Stimulated activated CD4-positive, alpha-beta T cell treated with anti-CD3 and anti-CD28 coated beads, Interleukin-15, amount 100 ng/mL, for 1 hour (primary cell): ENCODE measurements at regions not wholly inside any gene's neighbourhood (a gene's known extent, or its start where the extent isn't known, plus 50 kb on each side); places are given as distances from the start of the nearest gene placed in this dataset.
"Not testable (repeated sequence)": the region's sequence is repeated elsewhere in the genome, so short reads cannot be mapped to it uniquely, and the experiment has no call there.

Source experiments
- DNase-seq, 2 donors: peaks; one replicate each; pipeline ENCODE4 v3.0.0-alpha.2; 2020; ENCODE audit warnings: low read depth in 1 of 2, low spot score in 1 of 2

DNA sequence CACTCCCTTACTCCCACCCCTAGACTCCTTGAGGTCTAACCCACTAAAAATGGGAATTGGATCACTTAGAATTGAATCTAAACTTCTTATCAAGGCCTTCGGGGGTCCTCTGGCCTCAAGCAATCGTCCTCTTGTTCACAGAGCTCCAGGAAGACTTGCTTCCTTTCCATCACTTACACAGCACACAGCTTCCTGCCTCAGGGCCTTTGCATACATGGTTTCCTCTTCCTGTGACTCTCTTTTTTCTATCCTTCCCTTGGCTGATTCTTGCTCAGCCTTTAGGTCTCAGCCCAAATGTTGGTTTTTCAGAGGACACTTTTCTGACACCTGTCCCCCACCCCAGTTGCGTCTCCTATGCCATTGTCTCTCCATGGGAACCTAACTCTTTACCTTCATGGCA is 50.0 kb upstream of the ALDH1B1 start:
- DNase-seq = no peak

DNA sequence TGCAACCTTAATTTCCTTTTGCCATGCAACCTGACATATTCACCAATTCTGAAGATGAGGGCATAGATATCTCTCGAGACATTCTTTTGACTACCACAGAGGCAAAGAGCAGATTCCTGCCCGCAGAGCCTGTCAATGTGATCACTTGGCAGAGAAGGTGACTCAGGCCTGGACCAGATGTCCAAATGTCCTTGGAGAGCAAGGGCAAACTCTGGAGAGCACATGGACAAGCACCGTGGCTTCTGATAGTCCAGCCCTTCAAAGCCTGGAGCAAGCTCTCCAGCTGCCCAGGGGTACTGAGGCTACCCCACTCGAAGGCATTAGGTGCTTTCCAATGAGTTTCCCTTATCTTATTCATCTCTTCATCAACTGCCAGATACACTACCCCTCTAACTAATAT is 50.4 kb upstream of the ALDH1B1 start:
- no peak for DNase-seq

DNA sequence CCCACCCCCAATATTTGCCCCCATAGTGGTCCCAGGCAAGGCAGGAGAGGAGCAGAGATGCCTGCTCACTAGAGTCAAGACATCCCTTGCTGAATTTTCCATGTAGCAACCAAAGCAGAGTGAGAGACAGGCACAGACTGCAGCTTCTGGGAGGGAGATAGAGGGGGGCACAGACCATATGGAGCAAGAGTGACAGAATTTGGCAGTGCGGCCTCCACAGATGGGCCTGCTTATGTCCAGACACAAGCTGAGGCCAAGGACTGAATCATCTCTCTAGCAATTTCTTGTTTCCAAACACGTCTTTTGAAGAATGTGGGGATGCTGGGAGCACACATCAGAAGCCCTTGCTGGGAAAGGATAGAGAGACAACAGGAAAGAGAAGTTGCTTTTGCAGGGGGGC is 53.0 kb upstream of the ALDH1B1 start:
- no peak for DNase-seq

DNA sequence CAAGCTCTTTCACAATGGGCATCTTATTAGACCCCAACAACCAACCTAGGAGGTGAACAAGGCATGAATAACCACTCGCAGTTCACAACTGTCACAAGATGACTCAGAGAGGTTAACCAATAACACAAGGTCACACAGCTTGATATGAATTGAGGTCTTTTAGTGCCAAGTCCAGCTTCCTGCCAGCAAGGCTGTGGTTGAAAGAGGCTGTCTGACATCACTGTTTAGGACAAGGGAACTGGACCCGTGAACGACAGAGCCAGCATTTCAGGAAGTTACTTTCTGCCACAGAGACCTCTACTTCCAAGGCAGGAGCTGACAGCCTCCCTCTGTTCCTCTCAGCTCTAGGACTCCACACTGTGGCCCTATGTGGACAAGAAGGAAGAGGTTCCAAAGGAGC is 53.4 kb upstream of the ALDH1B1 start:
- DNase-seq = no peak

DNA sequence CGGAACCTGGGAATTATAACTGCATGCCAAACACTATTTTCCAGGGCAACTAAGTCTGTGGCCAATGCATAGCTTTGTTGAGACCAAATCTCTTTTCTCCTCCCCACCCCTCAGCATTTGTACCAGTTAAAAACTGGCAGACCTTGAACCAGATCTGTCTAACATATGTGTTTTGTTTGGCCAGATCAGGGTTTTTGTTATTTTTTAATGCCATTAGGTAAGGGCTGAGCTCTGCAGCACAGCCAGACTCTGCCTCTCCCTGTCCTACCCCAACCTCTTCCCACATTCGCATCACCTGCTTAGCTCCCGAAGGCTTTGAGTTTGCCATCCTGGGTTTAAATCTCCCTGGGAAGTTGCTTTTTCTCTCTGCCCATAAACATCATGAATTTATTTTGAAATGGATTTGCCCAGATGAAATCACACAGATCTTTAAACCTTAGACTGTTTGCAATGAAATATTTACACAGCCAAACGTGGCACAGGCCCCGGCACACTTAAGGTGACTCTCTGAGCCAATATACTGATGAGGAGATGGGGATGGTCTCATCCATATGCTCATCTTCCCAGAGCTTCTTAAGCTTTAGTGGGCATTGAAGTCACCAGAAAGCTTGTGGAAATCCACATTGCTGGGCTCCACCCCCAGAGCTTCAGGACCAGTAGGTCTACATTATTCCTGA is 54.0 kb upstream of the ALDH1B1 start:
- no peak for DNase-seq

DNA sequence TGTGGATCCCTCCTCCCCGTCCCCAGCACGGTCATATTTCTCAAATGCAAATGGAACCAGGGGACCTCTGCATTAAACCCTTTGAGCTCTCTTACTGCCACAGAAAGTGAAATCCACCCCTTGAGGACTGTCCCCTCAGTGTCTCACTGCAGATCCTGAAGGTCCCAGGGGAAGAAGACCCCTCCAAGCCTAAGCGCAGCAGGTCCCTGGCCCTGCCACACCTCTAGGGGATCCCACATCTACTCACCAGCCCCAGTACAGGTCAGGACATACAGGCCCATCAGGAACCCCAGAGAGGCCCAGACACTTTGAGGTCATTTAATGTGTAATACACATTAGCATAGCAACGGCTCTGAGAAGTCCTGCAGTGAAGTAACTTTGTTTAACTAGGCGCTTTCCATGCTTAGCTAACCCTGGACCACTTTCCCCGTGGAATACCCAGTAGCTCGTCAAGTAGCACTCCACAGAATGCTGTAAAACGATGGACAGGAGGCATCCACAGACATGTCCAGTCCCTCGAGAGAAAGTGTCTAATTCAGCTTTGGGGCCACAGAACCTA is 54.7 kb upstream of the ALDH1B1 start:
- no peak for DNase-seq

DNA sequence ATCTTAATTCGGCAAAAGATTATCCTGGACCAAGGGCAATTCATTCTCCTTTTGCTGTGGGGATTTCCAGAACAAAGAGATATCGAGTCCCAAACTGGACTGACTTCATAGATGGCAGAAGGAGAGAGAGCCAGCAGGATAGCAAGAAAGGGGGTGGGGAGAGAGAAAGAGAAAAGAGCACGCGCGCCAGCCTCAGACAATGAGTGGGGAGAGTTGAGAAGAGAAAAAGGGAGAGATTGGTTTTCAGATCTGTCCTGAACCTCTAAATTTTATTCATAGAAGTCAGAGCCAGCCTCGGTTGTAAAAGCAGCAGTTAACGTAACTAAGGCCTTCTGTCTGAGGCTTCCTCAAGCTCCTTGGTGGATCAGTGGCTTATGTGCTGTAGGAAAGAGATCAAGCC is 55.3 kb upstream of the ALDH1B1 start:
- no peak for DNase-seq

DNA sequence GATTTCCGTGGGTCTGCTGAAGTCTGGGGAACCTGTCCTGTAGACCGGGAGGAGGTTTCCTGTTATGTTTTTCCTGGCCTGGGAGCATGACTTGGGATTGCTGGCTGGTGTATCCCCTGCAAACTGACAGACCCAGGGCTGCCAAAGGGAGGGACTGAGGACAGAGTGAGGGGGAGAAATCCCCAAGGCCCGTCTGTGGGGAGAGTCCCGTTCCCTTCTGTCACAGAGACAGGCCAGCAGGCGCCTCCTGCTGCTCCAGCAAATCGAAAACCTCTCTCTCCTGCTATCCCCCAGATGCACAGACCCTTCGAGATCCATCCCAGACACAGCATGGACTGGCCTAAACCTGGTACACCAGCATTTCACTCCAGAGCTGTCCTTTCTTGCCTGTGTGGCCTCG is 56.2 kb upstream of the ALDH1B1 start:
- no peak for DNase-seq

DNA sequence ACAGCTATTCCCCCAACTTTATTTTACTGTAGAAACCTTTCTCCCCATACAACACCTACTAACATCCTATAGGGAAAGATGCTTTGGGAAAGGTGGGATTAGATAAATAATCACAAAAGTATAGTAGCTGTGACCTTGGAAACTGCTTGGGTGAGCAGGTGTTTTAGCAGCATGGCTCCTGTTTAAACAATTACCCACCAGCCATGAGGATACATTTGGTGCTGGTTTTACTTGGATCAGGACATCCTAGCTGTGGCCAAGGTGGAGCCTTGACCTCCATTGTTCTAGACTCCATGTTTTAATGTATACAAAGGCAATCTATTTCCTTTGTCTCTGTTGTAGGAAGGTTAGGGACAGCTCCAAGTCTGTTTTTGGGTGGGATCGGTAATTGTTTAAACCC is 56.8 kb upstream of the ALDH1B1 start:
- DNase-seq = no peak

DNA sequence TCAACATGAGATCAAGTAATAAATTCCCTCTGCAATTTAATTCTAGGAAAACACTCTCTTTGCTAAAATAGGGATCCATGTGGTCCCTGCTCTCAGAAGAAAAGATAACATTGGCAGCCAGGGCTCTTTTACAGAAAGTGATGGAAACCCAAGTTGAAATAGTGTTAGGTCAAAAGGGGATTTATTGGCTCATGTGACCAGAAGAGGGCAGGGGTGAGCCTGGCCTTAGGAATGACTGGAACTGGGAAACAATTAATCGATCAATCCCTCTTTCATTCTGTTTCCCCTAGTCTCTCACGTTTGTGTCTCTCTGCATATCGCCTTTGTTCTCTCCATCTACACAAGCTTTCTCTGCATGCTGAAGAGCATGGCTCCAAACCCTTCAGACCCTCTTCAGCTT is 58.3 kb upstream of the ALDH1B1 start:
- no peak for DNase-seq

DNA sequence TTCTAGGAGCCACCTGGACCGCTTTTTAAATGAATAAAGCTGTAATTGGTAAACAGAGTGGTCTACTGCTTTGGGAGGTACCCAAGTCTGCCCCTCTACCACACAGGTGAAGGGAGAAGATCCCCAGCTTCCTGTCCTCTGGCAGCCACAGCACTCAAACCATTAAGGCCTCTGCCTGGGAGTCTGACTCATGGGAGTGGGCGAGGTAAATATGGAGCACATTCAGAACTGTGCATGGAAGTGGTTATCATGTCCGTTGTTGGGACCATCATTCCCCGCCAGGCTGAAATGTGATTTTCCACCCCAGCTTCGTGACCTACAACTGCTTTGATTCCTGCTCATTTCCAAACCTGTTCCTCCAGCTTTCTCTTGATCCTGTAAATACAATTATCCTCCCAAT is 59.5 kb upstream of the ALDH1B1 start:
- DNase-seq = no peak

DNA sequence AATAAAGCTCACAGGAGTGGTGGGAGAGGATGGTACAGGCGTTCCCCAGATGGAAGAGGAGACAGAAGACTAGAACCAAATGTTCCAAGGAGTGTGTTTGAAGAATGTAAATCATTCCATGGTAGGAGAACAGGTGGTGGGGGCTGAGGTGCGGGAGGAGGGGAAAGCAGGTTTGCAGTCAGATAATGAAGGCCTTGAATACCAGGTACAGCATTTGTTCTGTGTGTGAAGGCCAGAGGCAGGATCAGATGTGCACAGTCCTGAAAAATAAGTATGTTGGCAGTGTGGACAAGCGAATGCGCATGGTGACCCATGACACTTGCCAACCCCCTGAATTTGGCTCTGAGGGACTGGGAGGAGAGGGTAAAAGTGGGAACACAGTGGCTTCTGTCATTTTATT is 59.9 kb upstream of the ALDH1B1 start:
- no peak for DNase-seq

DNA sequence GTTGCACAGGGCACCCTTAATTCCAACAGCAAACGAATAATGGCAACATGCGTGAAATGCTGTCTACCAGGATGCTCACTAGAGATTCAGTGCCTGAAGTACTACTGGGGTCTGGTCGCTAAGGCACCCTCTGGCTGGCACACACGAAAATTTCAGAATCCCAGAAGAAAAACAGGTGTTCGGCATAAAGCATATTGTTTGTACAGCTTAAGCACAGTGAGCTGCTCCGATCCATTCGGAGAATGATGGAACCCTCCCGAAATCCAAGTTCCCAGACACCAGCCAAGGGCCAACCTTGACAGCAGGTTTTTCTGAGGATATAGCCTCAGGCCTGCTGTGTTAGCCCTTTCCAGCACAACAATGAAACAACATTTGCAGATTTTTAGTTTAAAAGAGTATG is 61.4 kb upstream of the ALDH1B1 start:
- DNase-seq = no peak

DNA sequence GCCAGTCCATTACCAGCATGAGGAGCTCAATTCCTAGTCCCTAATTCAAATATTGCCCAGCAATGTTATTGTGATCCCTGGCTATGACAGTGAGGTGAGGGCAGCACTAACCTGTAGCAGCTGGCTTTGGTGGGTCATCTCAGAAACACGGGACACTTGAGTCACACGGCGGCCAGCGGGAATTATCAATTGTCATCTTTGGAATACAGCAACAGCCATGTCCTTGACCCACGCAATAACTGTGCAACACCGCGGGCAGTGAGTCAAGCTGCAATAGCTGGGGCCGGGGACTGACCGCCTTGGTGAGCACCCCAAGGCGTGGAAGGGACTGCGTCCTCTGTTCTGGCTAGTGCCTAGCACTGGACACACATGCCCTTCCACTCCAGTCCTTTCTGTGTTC is 62.5 kb upstream of the ALDH1B1 start:
- DNase-seq = no peak

DNA sequence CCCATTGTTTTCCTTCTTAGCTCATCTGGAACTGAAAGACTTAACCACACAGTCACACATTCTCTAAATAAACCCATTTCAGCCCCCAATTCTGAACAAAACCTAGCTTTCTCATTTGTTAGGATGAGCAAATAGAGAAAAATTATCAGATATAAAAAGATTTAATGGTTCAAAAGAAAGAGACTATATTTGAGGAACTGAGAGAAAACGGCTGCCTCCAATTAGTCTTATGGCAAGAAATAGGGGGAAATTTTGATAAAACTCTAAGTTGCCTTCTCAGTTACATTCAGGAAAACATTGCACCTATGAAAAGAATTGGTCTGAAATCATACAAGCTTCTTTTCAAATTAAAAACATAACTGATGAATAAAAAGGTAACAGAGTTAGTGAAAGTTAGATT is 63.7 kb upstream of the ALDH1B1 start:
- no peak for DNase-seq

DNA sequence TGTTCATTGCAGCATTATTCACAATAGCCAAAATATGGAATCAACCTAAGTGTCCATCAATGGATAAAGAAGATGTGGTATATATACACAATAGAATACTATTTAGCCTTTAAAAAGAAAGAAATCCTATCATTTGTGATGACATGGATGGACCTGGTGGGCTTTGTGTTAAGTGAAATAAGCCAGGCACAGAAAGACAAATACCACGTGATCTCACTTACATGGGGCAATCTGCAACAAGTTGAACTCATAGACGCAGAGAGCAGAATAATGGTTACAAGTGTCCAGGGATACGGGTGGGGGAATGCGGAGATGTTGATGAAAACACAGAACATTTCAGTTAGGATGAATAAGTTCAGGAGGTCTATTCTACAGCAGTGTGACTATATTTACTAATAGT is 66.4 kb upstream of the ALDH1B1 start:
- no peak for DNase-seq

DNA sequence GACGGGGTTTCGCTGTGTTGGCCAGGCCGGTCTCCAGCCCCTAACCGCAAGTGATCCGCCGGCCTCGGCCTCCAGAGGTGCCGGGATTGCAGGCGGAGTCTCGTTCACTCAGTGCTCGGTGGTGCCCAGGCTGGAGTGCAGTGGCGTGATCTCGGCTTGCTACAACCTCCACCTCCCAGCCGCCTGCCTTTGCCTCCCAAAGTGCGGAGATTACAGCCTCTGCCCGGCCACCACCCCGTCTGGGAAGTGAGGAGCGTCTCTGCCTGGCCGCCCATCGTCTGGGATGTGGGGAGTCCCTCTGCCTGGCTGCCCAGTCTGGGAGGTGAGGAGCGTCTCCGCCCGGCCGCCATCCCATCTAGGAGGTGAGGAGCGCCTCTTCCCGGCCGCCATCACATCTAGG is 68.3 kb upstream of the ALDH1B1 start:
- not testable (repeated sequence) for DNase-seq

DNA sequence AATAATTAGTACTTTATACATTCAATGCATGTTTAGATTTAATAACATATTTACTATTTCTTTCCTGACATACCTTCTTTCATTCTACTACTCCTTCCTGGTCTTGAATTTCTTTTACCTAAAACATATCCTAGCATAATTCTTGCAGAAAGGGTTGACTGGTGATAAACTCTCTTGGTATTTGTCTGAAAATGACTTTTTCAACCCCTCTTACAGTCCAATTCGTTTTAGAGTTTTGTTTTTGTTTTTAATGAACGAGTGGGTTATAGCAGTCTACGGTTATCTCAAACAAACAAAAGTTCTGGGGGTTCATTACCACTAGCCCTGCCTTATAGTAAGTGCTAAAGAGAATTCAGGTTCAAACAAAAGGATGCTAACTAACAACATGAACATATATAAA is 69.6 kb upstream of the ALDH1B1 start:
- no peak for DNase-seq

DNA sequence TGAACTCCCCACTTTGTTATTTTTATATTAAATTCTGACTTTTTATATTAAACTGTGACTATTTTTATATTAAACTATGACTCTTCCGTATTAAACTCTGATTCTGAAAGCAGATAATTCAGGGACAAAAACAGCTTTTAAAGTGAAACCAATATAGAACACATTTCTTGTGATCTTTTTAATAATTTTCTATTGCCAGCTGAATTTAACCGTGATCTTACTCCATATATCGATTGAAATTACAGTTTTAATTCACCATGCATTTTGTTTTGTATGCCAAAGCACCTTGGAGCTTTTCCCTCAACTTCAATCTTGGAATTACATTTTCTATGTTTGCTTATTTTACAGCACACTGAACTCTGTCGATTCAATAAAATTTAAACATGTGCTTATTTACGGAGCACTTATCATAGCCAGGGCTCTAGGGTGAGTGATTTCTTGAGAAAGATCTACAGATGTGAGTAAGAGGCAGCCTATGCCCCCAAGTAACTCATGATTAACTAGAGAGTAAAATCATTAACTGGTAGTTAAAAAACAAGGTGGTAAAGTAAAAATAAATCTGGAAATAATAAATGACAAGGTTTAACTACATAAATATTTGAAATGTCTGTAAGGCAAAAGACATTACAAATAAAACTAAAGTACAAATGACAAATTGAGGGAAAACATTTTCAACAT is 72.9 kb upstream of the ALDH1B1 start:
- no peak for DNase-seq

DNA sequence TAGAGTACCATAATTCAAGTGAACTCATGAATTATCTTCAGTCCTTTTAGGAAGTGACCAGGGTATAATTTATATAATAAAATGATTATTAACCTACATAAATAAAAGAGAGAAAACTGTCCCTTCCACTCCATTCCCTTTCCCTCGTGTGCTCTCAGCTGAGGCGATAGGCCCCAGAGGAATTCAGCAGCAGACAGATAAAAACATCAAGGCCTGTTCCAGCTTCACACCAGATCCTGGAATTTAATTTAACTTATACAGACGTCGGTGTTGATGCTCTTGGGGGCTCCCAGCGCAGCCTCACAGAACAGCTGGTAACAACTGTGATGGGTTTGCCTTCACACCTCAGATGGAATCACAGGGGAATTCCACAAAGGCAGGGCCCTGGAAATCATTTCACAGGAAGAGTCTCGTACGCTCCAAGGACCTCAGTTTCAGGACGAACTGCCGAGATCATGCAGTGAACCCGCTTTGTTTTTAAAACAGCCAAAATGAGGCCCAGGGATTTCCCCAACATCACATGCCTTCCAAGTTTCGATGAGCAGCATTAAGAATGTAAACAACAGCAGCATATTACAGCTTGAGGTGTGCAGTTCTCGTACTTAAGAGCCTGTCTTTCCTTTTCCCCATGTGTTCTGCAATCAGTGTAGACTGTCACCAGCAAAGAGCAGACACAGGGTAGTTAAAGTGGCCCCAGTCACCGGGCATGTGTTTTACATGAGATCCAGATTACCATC is 73.6 kb upstream of the ALDH1B1 start:
- DNase-seq = no peak

DNA sequence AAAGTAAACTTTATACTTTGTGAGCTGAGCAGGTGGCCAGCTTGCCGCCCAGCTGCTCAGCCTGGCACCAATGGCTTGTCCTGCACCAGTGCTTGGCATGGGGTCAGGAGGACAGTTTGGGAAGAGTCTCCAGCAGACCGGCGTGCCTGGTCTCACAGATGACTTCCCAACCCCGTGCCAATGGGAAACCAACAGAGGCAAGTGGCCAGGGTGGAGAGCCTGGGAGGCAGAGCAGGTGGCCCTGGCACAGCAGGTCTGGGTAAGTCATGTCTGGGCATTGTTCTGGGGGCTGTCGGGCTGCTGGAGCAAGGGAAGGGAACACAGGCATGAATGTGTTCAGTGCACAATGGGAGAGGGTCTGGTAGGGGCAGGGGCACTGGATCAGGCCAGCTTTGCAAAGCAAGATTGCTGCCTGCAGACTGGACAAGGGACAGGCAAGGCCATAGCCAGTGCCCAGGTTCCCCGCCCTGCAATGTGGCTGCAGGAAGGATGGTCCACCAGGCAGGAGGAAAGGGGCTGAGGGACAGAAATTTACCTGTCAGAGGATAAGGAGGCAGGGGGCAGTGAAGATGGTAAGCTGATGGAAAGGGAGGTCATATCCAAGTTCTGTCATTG is 76.2 kb upstream of the ALDH1B1 start:
- no peak for DNase-seq

DNA sequence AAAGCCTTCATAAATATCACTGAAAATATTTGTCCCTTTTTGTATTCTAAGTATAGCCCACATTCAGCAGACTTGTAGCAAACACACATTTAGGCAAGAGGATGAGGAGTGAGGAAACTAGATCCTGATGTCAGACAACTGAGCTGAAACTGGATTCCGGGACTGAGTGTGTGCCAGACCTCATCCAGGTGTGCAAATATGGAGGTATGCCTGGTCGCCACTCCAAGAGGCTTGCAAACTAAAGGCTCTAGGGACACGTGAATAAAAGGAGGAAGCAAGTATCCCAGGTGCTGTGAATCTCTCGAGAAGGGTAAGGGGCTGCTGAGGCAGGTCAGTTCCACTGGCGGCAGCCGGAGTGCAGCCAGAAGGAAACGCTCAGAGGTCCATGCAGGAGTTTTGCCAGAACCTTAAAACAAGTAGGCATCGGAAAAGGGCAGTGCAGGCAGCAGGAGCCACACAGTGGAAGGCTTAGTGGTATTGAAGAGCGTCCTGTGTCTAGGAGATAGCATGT is 77.4 kb upstream of the ALDH1B1 start:
- DNase-seq = no peak
